ENCODE measurements at regions not wholly inside any gene's neighbourhood (a gene's known extent, or its start where the extent isn't known, plus 50 kb on each side); places are given as distances from the start of the nearest gene placed in this dataset.

- H3K36me3 ChIP-seq (ENCODE audit: control insufficient read depth, insufficient read depth, low read length): no peaks in the 10 kb centered on the region
- no peaks in the 10 kb centered on the region for H3K4me1 ChIP-seq (ENCODE audit: control insufficient read depth, insufficient read depth, low read length)
- no peak overlapping the region for H3K4me3 ChIP-seq (ENCODE audit: low read depth, low read length)
- no peaks in the 10 kb centered on the region for H3K27me3 ChIP-seq (ENCODE audit: control insufficient read depth, insufficient read depth, low read length)
- peaks cover 2% of the 10 kb centered on the region for H3K9me3 ChIP-seq (ENCODE audit: control insufficient read depth, insufficient read depth, low read length)
- no peak overlapping the region for H3K9ac ChIP-seq (ENCODE audit: low read depth, low read length)
These were observed 113.9 kb upstream of the EOLA2 start for GRCh38 chrX:150052226-150052625.

- no peaks in the 10 kb centered on the region for H3K36me3 ChIP-seq (ENCODE audit: control insufficient read depth, insufficient read depth, low read length)
- H3K27me3 ChIP-seq (ENCODE audit: control insufficient read depth, insufficient read depth, low read length): no peaks in the 10 kb centered on the region
- H3K9me3 ChIP-seq (ENCODE audit: control insufficient read depth, insufficient read depth, low read length): peaks cover 2% of the 10 kb centered on the region
- H3K4me1 ChIP-seq (ENCODE audit: control insufficient read depth, insufficient read depth, low read length): no peaks in the 10 kb centered on the region
- no peak overlapping the region for H3K9ac ChIP-seq (ENCODE audit: low read depth, low read length)
- no peak overlapping the region for H3K4me3 ChIP-seq (ENCODE audit: low read depth, low read length)
These were observed 120.4 kb upstream of the EOLA2 start for GRCh38 chrX:150058728-150059127.

GRCh38 chrX:150060406-150060805 is 122.1 kb upstream of the EOLA2 start:
- H3K9me3 ChIP-seq (ENCODE audit: control insufficient read depth, insufficient read depth, low read length): peaks cover 2% of the 10 kb centered on the region
- H3K27me3 ChIP-seq (ENCODE audit: control insufficient read depth, insufficient read depth, low read length): no peaks in the 10 kb centered on the region
- no peak overlapping the region for H3K9ac ChIP-seq (ENCODE audit: low read depth, low read length)
- H3K4me3 ChIP-seq (ENCODE audit: low read depth, low read length): no peak overlapping the region
- no peaks in the 10 kb centered on the region for H3K4me1 ChIP-seq (ENCODE audit: control insufficient read depth, insufficient read depth, low read length)
- H3K36me3 ChIP-seq (ENCODE audit: control insufficient read depth, insufficient read depth, low read length): no peaks in the 10 kb centered on the region

- Histone ChIP-seq H3K27me3 (ENCODE audit: control insufficient read depth, insufficient read depth, low read length) (no peaks in the 10 kb centered on the region), H3K9ac (ENCODE audit: low read depth, low read length) (no peak overlapping the region), H3K9me3 (ENCODE audit: control insufficient read depth, insufficient read depth, low read length) (no peaks in the 10 kb centered on the region), H3K4me3 (ENCODE audit: low read depth, low read length) (no peak overlapping the region), H3K4me1 (ENCODE audit: control insufficient read depth, insufficient read depth, low read length) (no peaks in the 10 kb centered on the region), H3K36me3 (ENCODE audit: control insufficient read depth, insufficient read depth, low read length) (no peaks in the 10 kb centered on the region)
These were observed 124.2 kb upstream of the EOLA2 start for GRCh38 chrX:150062292-150063137.

GRCh38 chrX:150063138-150063518 is 124.8 kb upstream of the EOLA2 start:
- H3K27me3 ChIP-seq (ENCODE audit: control insufficient read depth, insufficient read depth, low read length): no peaks in the 10 kb centered on the region
- H3K9me3 ChIP-seq (ENCODE audit: control insufficient read depth, insufficient read depth, low read length): no peaks in the 10 kb centered on the region
- no peak overlapping the region for H3K9ac ChIP-seq (ENCODE audit: low read depth, low read length)
- H3K36me3 ChIP-seq (ENCODE audit: control insufficient read depth, insufficient read depth, low read length): no peaks in the 10 kb centered on the region
- H3K4me1 ChIP-seq (ENCODE audit: control insufficient read depth, insufficient read depth, low read length): no peaks in the 10 kb centered on the region
- H3K4me3 ChIP-seq (ENCODE audit: low read depth, low read length): no peak overlapping the region

- no peak overlapping the region for H3K4me3 ChIP-seq (ENCODE audit: low read depth, low read length)
- no peaks in the 10 kb centered on the region for H3K36me3 ChIP-seq (ENCODE audit: control insufficient read depth, insufficient read depth, low read length)
- no peaks in the 10 kb centered on the region for H3K27me3 ChIP-seq (ENCODE audit: control insufficient read depth, insufficient read depth, low read length)
- no peaks in the 10 kb centered on the region for H3K9me3 ChIP-seq (ENCODE audit: control insufficient read depth, insufficient read depth, low read length)
- H3K9ac ChIP-seq (ENCODE audit: low read depth, low read length): no peak overlapping the region
- no peaks in the 10 kb centered on the region for H3K4me1 ChIP-seq (ENCODE audit: control insufficient read depth, insufficient read depth, low read length)
These were observed 125.4 kb upstream of the EOLA2 start for GRCh38 chrX:150063674-150064073.

- Histone ChIP-seq H3K9ac (ENCODE audit: low read depth, low read length) (no peak overlapping the region), H3K36me3 (ENCODE audit: control insufficient read depth, insufficient read depth, low read length) (no peaks in the 10 kb centered on the region), H3K27me3 (ENCODE audit: control insufficient read depth, insufficient read depth, low read length) (no peaks in the 10 kb centered on the region), H3K9me3 (ENCODE audit: control insufficient read depth, insufficient read depth, low read length) (no peaks in the 10 kb centered on the region), H3K4me1 (ENCODE audit: control insufficient read depth, insufficient read depth, low read length) (no peaks in the 10 kb centered on the region), H3K4me3 (ENCODE audit: low read depth, low read length) (no peak overlapping the region)
These were observed 135.9 kb upstream of the EOLA2 start for GRCh38 chrX:150074175-150074574.

- H3K27me3 ChIP-seq (ENCODE audit: control insufficient read depth, insufficient read depth, low read length): no peaks in the 10 kb centered on the region
- H3K36me3 ChIP-seq (ENCODE audit: control insufficient read depth, insufficient read depth, low read length): no peaks in the 10 kb centered on the region
- no peaks in the 10 kb centered on the region for H3K4me1 ChIP-seq (ENCODE audit: control insufficient read depth, insufficient read depth, low read length)
- H3K4me3 ChIP-seq (ENCODE audit: low read depth, low read length): no peak overlapping the region
- no peak overlapping the region for H3K9ac ChIP-seq (ENCODE audit: low read depth, low read length)
- peaks cover 3% of the 10 kb centered on the region for H3K9me3 ChIP-seq (ENCODE audit: control insufficient read depth, insufficient read depth, low read length)
These were observed 142.2 kb upstream of the EOLA2 start for GRCh38 chrX:150080497-150080896.

GRCh38 chrX:150081076-150081475 is 142.8 kb upstream of the EOLA2 start:
- no peak overlapping the region for H3K9ac ChIP-seq (ENCODE audit: low read depth, low read length)
- no peak overlapping the region for H3K4me3 ChIP-seq (ENCODE audit: low read depth, low read length)
- H3K27me3 ChIP-seq (ENCODE audit: control insufficient read depth, insufficient read depth, low read length): no peaks in the 10 kb centered on the region
- H3K9me3 ChIP-seq (ENCODE audit: control insufficient read depth, insufficient read depth, low read length): peaks cover 3% of the 10 kb centered on the region
- H3K4me1 ChIP-seq (ENCODE audit: control insufficient read depth, insufficient read depth, low read length): no peaks in the 10 kb centered on the region
- H3K36me3 ChIP-seq (ENCODE audit: control insufficient read depth, insufficient read depth, low read length): no peaks in the 10 kb centered on the region

- H3K27me3 ChIP-seq (ENCODE audit: control insufficient read depth, insufficient read depth, low read length): no peaks in the 10 kb centered on the region
- peaks cover 3% of the 10 kb centered on the region for H3K9me3 ChIP-seq (ENCODE audit: control insufficient read depth, insufficient read depth, low read length)
- H3K9ac ChIP-seq (ENCODE audit: low read depth, low read length): no peak overlapping the region
- no peaks in the 10 kb centered on the region for H3K36me3 ChIP-seq (ENCODE audit: control insufficient read depth, insufficient read depth, low read length)
- H3K4me1 ChIP-seq (ENCODE audit: control insufficient read depth, insufficient read depth, low read length): no peaks in the 10 kb centered on the region
- H3K4me3 ChIP-seq (ENCODE audit: low read depth, low read length): no peak overlapping the region
These were observed 146.4 kb upstream of the EOLA2 start for GRCh38 chrX:150084496-150085229.

- H3K4me3 ChIP-seq (ENCODE audit: low read depth, low read length): no peak overlapping the region
- no peaks in the 10 kb centered on the region for H3K4me1 ChIP-seq (ENCODE audit: control insufficient read depth, insufficient read depth, low read length)
- no peaks in the 10 kb centered on the region for H3K36me3 ChIP-seq (ENCODE audit: control insufficient read depth, insufficient read depth, low read length)
- peaks cover 3% of the 10 kb centered on the region for H3K9me3 ChIP-seq (ENCODE audit: control insufficient read depth, insufficient read depth, low read length)
- no peaks in the 10 kb centered on the region for H3K27me3 ChIP-seq (ENCODE audit: control insufficient read depth, insufficient read depth, low read length)
- H3K9ac ChIP-seq (ENCODE audit: low read depth, low read length): no peak overlapping the region
These were observed 147.6 kb upstream of the EOLA2 start for GRCh38 chrX:150085881-150086280.

GRCh38 chrX:150086371-150086770 is 148.1 kb upstream of the EOLA2 start:
- H3K36me3 ChIP-seq (ENCODE audit: control insufficient read depth, insufficient read depth, low read length): no peaks in the 10 kb centered on the region
- H3K27me3 ChIP-seq (ENCODE audit: control insufficient read depth, insufficient read depth, low read length): no peaks in the 10 kb centered on the region
- H3K4me1 ChIP-seq (ENCODE audit: control insufficient read depth, insufficient read depth, low read length): no peaks in the 10 kb centered on the region
- no peak overlapping the region for H3K9ac ChIP-seq (ENCODE audit: low read depth, low read length)
- H3K9me3 ChIP-seq (ENCODE audit: control insufficient read depth, insufficient read depth, low read length): peaks cover 3% of the 10 kb centered on the region
- no peak overlapping the region for H3K4me3 ChIP-seq (ENCODE audit: low read depth, low read length)

Measured in iPS-15b (cell line).